HG02759 (cell line): ENCODE measurements at regions not wholly inside any gene's neighbourhood (a gene's known extent, or its start where the extent isn't known, plus 50 kb on each side); places are given as distances from the start of the nearest gene placed in this dataset.
"Not testable (repeated sequence)": the region's sequence is repeated elsewhere in the genome, so short reads cannot be mapped to it uniquely, and the experiment has no call there.

ENCODE experiments used
- ATAC-seq: cut with Tn5 transposase; IDR thresholded peaks from one replicate; pipeline ENCODE4 v1.9.1; 2021; ENCODE audit warnings: mild to moderate bottlenecking, moderate library complexity; ENCODE audit not compliant: unreplicated experiment

DNA sequence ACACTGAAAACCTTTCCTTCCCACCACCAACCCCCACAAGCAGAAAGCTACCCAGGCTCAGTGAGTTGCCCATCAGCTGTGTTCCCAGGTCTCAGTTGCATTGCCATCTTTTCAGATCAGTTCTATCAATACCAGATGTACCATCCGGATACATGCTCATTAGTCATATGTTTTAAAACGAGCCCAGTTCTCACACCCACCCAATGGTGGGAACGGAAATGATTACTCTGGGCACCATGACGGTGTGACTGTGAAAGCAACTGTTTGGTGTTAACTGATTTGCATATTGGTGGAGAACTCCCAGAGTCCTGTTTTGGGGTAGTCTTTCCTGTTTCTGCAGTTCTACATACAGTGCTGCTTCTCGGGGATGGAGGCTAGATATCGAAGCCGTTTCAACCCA is 212.3 kb downstream of the TRIM36 start:
- peak; percentile 48 for ATAC-seq

DNA sequence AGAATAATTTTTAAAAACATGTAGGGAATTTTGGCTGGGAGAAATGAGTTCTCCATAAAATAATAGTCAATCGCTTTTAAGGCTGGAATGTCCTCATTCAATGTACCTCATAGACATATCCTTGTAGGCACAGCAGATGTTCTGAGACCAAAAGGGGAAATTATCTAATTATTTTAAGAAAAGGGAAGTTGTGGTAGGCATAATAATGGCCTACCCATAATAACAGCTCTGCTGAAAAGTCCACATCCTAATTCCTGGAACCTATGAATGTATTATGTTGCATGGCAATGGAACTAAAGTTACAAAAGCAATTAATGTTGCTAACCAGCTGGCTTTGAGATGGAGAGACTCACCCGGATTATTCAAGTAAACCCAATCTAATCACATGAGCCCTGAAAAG is 216.1 kb downstream of the TRIM36 start:
- ATAC-seq: peak; percentile 64

DNA sequence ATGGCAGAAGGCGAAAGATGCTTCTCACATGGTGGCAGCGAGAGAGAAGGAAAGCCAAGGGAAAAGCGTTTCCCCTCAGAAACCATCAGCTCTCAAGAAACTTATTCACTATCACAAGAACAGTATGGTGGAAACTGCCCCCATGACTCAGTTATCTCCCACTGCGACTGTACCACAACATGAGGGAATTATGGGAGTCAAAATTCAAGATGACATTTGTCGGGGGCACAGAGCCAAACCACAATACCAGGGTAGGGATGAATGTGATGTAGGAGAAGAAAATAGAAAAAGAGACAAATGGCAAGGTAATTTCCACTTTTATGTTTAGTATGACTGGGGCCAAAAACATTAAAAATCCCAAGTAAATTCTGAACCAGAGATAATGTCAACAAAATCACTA is 216.8 kb downstream of the TRIM36 start:
- no peak for ATAC-seq

DNA sequence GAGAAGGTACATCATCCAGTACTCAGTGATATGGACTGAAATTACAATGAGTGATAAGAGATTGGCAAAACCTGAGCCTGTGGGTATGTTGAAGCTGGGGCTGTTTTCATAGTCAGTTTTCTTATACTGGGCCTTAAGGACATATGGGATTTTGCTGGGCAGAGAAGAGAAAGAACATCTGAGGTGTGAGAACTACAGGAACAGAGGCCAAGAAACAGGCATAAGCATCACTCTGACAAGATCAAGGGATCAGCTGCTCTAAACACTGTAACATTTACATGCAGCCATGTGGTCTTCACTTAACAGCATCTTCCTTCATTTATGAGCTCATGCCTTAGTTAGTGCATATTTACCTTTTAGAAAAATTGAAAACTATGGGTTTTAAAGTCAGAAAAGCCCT is 220.0 kb downstream of the TRIM36 start:
- ATAC-seq: no peak

DNA sequence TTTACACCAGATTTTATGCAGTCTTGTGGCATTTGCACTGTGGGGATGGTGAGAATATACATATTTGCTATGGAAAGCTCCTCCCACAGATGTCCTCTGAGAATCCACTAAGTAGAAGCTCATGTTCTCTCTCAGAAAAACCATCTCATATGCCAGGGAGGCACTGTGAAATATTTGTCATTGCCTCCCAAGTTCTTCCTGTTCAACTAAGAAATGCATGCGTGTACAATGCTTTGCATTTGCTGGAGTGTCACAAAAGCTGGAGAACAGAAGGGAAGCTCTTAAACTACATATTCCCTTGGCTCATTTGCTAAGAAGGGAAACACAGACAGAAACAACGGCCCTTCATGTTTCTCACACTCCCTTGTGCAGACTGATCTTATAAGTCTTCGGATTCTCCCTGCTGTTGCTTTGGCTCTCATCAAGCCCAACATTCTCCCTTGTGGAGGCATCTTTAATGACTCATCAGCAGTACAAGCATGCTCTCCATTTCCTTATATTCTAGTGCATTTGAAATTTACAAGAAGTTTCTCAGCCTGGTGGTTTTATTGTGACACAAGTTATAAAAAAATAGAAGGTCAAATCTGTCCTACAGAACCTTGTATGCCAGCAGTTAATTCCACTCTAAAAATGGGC is 220.6 kb downstream of the TRIM36 start:
- ATAC-seq: no peak

DNA sequence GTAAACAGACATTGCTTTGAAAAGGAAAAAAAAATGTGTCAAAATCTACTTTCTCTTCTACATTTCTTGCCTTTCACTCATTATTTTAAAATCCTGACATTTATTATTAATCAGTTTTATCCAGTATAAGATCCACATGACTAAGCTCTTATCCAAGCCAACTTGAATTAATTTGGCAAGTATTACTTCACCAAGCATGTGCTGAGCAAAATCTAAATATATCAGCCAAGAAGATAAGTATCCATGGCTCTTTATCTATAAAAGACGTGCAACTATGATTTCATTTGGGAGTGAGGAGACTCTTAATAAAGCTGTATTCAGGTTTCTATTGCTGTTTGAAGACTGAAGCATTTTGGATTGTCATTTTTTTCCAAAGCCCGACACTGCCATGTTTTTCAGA is 221.3 kb downstream of the TRIM36 start:
- no peak for ATAC-seq

DNA sequence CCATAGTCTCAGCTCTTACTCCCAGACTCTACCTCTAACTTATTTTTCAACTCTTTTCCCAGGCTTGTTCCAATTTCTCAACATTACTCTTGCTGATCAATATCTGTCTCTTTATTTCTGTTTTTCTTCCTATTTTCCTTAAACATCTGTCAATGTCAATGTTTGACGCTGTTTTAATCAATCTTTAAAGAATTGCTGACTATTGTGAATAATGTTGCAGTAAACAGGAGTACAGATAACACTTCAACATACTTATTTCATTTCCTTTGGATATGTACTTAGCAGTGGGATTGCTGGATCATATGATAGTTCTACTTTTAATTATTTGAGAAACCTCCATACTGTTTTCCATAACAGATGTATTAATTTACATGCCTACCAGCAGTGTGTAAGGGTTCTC is 229.0 kb downstream of the TRIM36 start:
- no peak for ATAC-seq

DNA sequence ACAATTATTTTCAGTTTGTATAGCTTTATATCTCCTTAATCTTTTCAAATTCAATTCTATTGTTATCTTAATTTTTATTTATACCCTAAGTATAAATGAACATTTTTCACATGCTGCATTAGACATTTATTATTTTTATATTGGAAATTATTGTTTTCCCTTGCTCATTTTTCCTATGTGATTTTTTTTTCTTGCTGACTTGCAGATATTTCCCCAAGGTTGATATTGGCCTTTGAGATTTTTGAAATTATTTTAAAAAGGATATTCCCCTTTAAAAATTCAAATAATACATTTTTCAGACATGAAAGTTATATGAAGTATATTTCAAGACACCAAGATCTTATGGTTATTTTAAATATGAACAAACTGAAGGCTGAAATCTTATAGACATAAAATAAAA is 234.2 kb downstream of the TRIM36 start:
- ATAC-seq: no peak

DNA sequence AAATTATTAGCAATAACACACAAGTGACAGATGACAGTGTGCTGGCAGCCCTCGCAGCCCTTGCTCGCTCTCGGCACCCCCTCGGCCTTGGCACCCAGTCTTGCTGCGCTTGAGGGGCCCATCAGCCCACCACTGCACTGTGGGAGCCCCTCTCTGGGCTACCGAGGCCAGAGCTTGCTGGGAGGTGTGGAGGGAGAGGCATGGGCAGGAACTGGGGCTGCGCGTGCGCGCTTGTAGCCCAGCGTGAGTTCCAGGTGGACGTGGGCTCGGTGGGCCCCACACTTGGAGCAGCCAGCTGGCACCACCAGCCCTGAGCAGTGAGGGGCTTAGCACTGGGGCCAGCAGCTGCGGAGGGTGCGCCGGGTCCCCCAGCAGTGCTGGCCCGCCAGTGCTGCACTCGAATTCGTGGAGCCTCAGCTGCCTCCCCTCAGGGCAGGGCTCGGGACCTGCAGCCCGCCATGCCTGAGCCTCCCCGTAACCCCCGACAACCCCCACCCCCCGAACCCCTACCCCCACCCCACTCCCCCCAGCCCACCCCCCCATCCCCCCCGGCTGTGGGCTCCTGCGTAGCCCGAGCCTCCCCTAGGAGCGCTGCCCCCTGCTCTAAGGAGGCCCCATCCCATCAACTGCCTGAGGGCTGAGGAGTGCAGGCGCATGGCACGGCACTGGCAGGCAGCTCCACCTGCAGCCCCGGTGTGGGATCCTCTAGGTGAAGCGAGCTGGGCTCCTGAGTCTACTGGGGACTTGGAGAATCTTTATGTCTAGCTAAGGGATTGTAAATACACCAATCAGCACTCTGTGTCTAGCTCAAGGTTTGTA is 240.9 kb downstream of the TRIM36 start:
- no peak for ATAC-seq

DNA sequence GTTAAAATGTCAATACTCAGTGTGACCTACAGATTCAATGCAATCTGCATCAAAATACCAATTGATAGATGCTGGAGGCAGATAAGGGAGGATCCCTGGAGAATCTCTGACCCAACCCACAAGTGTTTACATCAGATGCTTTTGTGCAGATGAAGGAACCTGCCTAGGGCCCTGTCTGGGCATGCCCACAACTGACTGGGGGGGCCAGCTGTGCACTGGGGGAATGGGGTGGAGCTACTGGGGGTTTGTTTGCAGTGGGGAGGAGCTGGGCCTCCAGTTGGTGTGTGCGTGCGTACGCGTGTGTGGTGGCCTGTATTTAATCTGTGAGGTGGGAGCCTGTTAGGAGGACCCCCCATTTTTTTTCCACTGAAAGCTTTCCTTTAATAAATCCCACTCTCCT is 244.9 kb downstream of the TRIM36 start:
- no peak for ATAC-seq

DNA sequence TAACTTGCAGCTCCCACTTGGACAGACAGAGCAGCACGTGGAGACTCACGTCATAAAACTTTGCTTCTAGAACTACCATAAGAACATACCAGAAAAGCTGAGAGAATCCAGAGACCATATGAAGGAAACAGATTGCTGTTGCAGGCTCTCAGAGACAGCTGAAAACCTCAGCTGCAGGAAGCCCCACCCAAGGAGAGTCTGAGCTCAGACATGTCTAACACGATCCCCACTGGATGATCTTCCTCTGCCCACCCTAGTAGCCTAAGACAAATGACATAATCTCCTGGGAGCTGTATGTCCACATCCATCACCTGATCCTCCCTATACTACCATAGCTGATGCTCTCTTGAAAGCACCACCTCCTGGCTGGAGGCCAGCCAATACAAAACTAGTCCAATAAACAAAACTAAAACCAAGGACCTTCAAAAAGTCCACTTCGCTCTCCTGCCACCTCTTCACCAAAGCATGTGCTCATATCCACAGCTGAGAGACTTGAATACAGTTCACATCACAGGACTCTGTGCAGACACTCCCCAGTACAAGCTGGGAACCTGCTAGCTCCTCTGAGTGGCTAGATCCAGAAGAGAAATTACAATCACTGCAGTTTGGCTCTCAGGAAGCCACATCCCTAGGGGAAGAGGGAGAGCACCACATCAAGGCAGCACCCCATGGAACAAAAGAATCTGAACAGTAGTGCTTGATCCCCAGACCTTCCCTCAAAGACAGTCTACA is 257.4 kb downstream of the TRIM36 start:
- no peak for ATAC-seq

DNA sequence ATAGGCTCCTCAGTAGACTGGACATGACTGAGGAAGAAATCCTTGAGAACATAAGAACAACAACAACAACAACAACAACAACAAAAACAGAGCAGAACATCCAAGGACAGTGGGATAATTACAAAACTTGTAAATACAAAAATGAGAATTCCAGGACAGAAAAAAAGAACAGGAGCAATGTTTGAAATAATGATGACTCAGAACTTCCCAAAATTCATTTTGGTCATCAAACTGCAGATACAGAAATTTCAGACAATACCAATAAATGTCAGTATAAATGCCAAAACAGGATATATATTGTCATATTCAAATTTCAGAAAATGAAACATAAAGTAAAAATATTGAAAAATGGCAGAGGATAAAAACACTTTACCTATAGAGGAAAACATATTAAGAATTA is 259.0 kb downstream of the TRIM36 start:
- ATAC-seq: no peak

DNA sequence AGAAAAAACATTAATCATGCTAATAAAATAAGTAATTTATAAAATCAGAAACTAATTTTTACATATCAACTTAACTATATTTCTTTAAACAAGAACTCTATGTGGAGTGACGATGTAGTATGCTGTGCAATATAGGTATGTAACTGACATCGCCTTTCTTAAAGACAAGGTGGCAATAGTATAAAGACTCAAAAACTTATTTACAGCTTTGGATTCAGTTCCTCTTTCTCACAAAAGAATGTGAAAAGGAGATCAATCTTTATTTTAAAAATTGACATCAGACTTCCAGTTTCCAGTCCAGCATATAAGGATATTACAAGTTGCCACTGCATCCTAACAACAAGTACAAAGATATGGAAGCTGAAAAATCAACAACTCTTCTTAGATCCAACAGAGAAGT is 260.3 kb downstream of the TRIM36 start:
- ATAC-seq: no peak

DNA sequence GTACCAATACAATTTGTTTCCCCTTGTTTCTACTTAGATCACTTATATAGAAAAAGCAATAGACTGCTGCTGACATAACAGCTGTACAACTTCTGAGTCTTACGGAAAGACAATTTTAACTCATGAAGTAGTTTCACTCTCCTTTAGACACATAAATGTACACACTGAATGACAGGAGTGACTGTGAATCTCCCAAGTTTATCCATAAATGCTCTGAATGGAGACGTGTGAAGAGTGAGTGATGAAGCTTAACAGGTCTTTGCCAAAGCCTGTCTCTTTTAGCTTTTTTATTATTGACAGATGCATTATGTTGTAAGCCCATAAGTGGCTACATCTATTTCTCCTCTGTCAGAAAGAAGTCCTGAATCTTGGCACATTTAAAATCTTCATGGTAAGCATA is 265.9 kb downstream of the TRIM36 start:
- ATAC-seq: no peak

DNA sequence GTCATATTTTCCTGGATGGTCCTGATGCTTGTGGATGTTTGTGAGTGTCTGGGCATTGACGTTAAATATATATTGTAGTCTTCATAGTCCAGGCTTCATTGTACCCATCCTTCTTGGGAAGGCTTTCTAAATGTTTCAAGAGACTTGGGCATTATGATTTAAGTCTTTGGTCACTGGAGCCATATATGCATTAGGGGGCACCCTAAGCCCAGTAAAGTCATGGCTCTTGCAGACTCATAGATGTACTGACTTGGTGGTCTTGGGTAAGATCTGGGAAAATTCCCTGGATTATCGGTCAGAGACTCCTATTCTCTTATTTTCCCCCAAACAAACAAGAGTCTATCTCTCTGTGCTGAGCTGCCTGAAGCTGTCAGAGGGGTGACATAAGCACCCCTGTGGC is 271.1 kb downstream of the TRIM36 start:
- ATAC-seq: no peak

DNA sequence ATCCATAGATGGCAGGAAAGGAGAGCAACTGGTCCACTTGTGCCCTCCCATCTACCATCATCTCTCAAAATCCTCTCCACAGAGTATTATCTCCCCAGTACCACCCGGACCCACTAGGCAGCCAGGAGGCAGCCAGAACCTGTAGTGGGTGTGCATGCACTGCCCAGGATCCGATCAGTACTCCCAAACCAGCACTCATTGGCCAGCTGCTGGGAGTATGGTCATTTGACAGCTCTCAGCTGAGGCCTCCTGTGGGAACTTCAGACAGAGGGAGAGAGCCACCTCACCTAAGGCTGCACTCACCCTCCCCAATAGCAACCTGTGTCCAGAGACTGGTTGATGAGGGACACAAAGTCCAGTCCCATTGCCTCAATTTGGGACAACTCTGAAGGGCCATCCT is 286.0 kb downstream of the TRIM36 start:
- no peak for ATAC-seq

DNA sequence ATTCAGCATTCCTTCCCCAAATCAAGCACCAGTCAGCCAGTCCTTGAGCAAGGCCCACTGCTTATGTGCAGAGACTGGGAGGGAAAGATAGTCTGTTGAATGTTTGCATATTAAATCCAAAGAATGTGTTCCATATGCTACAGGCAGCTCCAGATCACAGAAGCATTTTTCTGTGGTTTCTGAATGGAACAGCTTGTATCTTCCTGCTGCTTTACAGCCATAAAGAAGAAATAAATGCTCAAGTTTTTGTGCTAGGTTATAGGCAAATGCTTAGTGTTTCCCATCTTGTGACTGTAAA is 310.3 kb downstream of the TRIM36 start:
- no peak for ATAC-seq

DNA sequence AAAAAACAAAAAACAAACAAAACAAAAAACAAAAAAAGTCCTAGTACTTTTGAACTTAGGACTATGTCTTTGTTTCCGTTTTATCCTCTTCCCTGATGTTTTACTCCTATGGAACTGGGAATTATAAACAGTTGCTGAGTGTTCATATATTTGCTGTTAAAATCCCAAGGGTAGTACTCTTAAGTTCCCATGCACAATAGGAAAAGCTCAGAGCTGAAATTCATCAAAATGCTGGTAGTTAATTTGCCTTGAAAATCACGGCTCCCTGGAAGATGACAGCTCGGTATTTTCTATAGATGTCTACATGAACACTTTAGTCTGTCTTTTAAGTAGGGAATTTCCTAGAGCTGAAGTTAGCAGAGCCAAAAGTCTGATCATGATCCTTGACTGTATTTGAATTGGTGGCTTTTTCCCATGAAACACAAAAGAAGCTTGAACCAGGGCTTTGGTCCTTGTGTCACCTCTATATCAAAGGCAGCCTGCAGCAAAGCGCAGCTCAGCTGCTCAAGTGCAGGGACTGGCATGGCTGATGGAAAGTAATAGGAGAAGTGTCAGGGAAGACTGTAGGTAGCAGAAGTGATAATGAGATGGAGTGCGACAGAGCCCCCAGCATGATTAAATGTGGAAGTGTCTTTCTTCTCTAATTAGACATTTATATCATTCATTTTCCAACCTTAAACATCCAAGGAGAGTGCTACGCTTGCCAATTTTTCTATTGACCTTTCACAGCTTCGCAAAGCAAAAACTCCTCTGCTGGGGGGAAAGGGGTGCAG is 310.9 kb downstream of the TRIM36 start:
- ATAC-seq: no peak

DNA sequence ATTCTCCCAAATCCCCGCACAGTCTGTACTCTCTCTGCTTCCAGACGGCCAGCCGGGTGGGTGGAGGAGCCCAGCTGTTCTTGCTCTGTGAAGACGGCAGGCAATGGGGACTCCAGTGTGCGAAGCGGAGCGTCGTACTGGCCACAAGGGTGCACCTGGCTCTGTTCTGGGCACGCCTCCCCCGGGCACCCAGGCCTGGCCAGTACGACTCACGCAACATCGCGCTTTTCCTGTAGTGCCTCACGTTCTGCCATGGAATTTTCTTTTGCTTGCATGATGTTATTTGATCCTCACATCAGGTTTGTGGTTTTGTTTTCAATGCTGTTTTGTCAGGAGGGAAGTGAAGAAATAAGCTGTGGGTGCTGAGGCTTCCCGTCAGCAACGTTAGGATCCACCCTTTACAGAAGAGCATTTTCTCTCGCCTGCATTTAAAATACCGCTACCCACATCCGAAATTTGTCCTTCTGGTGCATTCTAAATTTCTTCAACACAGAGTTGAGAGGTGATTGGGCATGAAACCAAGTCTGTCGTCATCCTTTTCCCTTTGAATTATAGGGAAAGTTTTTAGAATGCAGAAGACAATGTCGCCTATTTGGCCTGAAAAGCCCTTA is 311.7 kb downstream of the TRIM36 start:
- no peak for ATAC-seq

DNA sequence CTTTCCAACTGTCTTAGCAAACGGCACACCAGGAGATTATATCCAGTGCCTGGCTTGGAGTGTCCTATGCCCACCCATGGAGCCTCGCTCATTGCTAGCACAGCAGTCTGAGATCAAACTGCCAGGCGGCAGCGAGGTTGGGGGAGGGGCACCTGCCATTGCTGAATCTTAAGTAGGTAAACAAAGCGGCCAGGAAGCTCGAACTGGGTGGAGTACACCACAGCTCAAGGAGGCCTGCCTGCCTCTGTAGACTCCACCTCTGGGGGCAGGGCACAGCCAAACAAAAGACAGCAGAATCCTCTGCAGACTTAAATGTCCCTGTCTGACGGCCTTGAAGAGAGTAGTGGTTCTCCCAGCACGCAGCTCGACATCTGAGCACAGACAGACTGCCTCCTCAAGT is 325.0 kb downstream of the TRIM36 start:
- not testable (repeated sequence) for ATAC-seq

DNA sequence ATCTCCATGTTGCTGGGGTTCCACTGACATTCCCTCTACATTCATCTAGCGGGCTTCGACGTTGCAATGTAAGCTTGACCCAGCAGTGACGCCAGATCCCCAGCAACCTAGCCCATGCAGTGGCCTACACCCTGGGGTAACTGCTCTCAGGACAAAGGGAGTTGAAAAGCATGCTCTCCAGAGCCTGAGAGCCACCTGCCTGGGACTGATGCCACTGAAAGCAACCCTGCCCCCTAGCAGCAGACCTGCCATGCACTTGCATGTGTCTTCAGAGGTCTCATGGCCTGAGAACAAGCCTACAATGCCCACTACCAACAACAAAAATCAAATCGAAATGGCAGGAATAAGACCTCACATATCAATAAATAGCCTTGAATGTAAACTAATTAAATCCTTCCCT is 330.3 kb downstream of the TRIM36 start:
- no peak for ATAC-seq
